ENCODE measurements at regions not wholly inside any gene's neighbourhood (a gene's known extent, or its start where the extent isn't known, plus 50 kb on each side); places are given as distances from the start of the nearest gene placed in this dataset.

DNA sequence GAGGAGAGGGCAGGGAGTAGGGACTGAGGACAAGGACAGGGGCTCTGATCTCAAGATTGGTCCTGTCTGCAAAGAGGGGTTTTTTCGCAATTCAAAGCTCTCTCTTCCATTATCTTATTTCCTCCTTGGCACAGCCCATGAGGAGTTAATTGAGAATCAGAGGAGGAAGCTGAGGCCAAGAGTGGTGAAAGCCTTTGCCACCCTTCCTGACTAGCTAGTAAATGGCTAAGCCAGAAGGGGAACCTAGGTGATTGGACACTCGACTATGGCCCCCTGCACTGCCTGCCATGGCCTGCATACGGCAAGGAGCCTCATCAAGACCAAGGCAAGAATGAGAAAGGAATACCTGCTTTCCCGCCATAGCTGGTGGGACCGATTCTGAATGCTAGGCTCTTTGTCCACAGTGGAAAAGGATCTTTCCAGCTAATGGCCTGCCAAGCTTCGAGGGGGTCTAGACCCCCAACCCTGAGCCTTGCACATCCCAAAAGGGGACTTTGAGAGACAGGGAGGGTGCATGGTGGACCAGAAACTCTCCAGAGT, 237.9 kb downstream of the HAUS1 start (continued):
- TF ChIP-seq ZFHX2 (tag by site-specific recombination; conservative IDR thresholded peaks at IDR 0.05) = no peak
- TF ChIP-seq HOXD13 (CRISPR knock-in tag; IDR thresholded peaks at IDR 0.05; ENCODE audit: borderline replicate concordance) = no peak

DNA sequence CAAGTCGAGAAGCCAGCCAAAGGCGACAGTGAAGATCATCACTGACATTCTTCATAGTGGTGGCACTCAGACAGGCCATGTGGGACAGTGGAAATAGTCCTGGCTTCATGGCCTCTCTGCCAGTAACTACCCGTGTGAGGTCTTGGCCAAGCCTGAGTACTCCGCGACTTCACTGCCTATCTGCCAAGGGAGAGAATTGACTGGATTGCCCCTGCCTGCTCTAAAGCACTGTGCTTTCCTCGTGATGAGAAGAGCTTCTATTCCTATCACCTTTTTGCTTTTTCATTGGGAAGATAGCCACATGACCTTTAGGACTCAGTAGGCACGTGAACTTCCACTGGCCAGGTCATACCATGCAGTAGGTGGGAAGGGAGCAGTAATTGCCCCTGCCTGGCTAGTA, 239.3 kb downstream of the HAUS1 start:
- Histone ChIP-seq H3K27ac (ENCODE audit: extremely low read depth, low read depth, low read length) (no peak overlapping the region), H3K4me3 (ENCODE audit: low read depth, low read length) (no peak overlapping the region), H3K9me3 (ENCODE audit: control insufficient read depth, insufficient read depth, low read depth, low read length) (no peaks in the 10 kb centered on the region), H3K36me3 (ENCODE audit: control insufficient read depth in 2 of 2, insufficient read depth in 1 of 2, low read length in 2 of 2) (no peaks in the 10 kb centered on the region), H3K4me1 (ENCODE audit: control insufficient read depth, insufficient read depth, low read length) (0 out of 2 replicates have a peak, but pooled peaks cover 2% of the 10 kb centered on the region)
- TF ChIP-seq, protein P1, sequence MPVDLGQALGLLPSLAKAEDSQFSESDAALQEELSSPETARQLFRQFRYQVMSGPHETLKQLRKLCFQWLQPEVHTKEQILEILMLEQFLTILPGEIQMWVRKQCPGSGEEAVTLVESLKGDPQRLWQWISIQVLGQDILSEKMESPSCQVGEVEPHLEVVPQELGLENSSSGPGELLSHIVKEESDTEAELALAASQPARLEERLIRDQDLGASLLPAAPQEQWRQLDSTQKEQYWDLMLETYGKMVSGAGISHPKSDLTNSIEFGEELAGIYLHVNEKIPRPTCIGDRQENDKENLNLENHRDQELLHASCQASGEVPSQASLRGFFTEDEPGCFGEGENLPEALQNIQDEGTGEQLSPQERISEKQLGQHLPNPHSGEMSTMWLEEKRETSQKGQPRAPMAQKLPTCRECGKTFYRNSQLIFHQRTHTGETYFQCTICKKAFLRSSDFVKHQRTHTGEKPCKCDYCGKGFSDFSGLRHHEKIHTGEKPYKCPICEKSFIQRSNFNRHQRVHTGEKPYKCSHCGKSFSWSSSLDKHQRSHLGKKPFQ (tag by site-specific recombination; IDR thresholded peaks at IDR 0.05) = no peak
- TF ChIP-seq ZNF776 (tag by site-specific recombination; IDR thresholded peaks at IDR 0.05; ENCODE audit: borderline replicate concordance) = no peak
- no peak for TF ChIP-seq ZNF155 (tag by site-specific recombination; IDR thresholded peaks at IDR 0.05)
- no peak for TF ChIP-seq ZNF837 (tag by site-specific recombination; IDR thresholded peaks at IDR 0.05)
- no peak for TF ChIP-seq ZNF175 (tag by site-specific recombination; IDR thresholded peaks at IDR 0.05)
- TF ChIP-seq, protein P2, sequence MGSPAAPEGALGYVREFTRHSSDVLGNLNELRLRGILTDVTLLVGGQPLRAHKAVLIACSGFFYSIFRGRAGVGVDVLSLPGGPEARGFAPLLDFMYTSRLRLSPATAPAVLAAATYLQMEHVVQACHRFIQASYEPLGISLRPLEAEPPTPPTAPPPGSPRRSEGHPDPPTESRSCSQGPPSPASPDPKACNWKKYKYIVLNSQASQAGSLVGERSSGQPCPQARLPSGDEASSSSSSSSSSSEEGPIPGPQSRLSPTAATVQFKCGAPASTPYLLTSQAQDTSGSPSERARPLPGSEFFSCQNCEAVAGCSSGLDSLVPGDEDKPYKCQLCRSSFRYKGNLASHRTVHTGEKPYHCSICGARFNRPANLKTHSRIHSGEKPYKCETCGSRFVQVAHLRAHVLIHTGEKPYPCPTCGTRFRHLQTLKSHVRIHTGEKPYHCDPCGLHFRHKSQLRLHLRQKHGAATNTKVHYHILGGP (tag by site-specific recombination; IDR thresholded peaks at IDR 0.05) = no peak
- no peak for TF ChIP-seq ZNF610 (tag by site-specific recombination; IDR thresholded peaks at IDR 0.05; ENCODE audit: borderline replicate concordance)
- no peak for TF ChIP-seq OVOL3 (tag by site-specific recombination; IDR thresholded peaks at IDR 0.05)
- TF ChIP-seq FEZF1 (tag by site-specific recombination; IDR thresholded peaks at IDR 0.05) = no peak
- TF ChIP-seq, protein P3, sequence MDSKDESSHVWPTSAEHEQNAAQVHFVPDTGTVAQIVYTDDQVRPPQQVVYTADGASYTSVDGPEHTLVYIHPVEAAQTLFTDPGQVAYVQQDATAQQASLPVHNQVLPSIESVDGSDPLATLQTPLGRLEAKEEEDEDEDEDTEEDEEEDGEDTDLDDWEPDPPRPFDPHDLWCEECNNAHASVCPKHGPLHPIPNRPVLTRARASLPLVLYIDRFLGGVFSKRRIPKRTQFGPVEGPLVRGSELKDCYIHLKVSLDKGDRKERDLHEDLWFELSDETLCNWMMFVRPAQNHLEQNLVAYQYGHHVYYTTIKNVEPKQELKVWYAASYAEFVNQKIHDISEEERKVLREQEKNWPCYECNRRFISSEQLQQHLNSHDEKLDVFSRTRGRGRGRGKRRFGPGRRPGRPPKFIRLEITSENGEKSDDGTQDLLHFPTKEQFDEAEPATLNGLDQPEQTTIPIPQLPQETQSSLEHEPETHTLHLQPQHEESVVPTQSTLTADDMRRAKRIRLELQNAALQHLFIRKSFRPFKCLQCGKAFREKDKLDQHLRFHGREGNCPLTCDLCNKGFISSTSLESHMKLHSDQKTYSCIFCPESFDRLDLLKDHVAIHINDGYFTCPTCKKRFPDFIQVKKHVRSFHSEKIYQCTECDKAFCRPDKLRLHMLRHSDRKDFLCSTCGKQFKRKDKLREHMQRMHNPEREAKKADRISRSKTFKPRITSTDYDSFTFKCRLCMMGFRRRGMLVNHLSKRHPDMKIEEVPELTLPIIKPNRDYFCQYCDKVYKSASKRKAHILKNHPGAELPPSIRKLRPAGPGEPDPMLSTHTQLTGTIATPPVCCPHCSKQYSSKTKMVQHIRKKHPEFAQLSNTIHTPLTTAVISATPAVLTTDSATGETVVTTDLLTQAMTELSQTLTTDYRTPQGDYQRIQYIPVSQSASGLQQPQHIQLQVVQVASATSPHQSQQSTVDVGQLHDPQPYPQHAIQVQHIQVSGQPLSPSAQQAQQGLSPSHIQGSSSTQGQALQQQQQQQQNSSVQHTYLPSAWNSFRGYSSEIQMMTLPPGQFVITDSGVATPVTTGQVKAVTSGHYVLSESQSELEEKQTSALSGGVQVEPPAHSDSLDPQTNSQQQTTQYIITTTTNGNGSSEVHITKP (tag by site-specific recombination; IDR thresholded peaks at IDR 0.05) = no peak
- TF ChIP-seq, protein P4, sequence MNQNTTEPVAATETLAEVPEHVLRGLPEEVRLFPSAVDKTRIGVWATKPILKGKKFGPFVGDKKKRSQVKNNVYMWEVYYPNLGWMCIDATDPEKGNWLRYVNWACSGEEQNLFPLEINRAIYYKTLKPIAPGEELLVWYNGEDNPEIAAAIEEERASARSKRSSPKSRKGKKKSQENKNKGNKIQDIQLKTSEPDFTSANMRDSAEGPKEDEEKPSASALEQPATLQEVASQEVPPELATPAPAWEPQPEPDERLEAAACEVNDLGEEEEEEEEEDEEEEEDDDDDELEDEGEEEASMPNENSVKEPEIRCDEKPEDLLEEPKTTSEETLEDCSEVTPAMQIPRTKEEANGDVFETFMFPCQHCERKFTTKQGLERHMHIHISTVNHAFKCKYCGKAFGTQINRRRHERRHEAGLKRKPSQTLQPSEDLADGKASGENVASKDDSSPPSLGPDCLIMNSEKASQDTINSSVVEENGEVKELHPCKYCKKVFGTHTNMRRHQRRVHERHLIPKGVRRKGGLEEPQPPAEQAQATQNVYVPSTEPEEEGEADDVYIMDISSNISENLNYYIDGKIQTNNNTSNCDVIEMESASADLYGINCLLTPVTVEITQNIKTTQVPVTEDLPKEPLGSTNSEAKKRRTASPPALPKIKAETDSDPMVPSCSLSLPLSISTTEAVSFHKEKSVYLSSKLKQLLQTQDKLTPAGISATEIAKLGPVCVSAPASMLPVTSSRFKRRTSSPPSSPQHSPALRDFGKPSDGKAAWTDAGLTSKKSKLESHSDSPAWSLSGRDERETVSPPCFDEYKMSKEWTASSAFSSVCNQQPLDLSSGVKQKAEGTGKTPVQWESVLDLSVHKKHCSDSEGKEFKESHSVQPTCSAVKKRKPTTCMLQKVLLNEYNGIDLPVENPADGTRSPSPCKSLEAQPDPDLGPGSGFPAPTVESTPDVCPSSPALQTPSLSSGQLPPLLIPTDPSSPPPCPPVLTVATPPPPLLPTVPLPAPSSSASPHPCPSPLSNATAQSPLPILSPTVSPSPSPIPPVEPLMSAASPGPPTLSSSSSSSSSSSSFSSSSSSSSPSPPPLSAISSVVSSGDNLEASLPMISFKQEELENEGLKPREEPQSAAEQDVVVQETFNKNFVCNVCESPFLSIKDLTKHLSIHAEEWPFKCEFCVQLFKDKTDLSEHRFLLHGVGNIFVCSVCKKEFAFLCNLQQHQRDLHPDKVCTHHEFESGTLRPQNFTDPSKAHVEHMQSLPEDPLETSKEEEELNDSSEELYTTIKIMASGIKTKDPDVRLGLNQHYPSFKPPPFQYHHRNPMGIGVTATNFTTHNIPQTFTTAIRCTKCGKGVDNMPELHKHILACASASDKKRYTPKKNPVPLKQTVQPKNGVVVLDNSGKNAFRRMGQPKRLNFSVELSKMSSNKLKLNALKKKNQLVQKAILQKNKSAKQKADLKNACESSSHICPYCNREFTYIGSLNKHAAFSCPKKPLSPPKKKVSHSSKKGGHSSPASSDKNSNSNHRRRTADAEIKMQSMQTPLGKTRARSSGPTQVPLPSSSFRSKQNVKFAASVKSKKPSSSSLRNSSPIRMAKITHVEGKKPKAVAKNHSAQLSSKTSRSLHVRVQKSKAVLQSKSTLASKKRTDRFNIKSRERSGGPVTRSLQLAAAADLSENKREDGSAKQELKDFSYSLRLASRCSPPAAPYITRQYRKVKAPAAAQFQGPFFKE (tag by site-specific recombination; IDR thresholded peaks at IDR 0.05; ENCODE audit: borderline replicate concordance) = no peak
- TF ChIP-seq, protein P5, sequence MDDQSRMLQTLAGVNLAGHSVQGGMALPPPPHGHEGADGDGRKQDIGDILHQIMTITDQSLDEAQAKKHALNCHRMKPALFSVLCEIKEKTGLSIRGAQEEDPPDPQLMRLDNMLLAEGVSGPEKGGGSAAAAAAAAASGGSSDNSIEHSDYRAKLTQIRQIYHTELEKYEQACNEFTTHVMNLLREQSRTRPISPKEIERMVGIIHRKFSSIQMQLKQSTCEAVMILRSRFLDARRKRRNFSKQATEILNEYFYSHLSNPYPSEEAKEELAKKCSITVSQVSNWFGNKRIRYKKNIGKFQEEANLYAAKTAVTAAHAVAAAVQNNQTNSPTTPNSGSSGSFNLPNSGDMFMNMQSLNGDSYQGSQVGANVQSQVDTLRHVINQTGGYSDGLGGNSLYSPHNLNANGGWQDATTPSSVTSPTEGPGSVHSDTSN (CRISPR knock-in tag; IDR thresholded peaks at IDR 0.05) = no peak
- TF ChIP-seq ZBTB7A (tag by site-specific recombination; IDR thresholded peaks at IDR 0.05; ENCODE audit: low read depth) = no peak
- no peak for TF ChIP-seq ZIC2 (tag by site-specific recombination; IDR thresholded peaks at IDR 0.05)
- no peak for TF ChIP-seq ZNF791 (tag by site-specific recombination; IDR thresholded peaks at IDR 0.05)
- no peak for TF ChIP-seq ZNF664 (tag by site-specific recombination; IDR thresholded peaks at IDR 0.05)
- CTCF ChIA-PET = interaction anchor here (0.5 to 1.1 kb wide), 2 partner anchors 78 to 314 kb away, joined by 3 to 4 read pairs; no protein-coding TSS in a partner anchor
- POLR2A ChIA-PET = no interaction called here
